CD4-positive, alpha-beta T cell (primary cell): ENCODE measurements at regions not wholly inside any gene's neighbourhood (a gene's known extent, or its start where the extent isn't known, plus 50 kb on each side); places are given as distances from the start of the nearest gene placed in this dataset.

ENCODE experiments used
- ATAC-seq: fragments of 200-7000 bp; cut with Tn5 transposase; one replicate; pipeline ENCODE4 v1.10.0; 2022; ENCODE audit warnings: mild to moderate bottlenecking; ENCODE audit not compliant: poor library complexity
- CTCF ChIA-PET: fragments of 350-600 bp; sonication (Branson Sonifier 250); formaldehyde crosslinking; loops from one replicate; lab custom pipeline; 2021; ENCODE audit warnings: antibody characterized with exemption, inconsistent platforms; lab: Charles Lee
- POLR2A ChIA-PET: fragments of 350-600 bp; sonication (Branson Sonifier 250); formaldehyde crosslinking; loops from one replicate; lab custom pipeline; 2021; ENCODE audit warnings: antibody characterized with exemption, inconsistent platforms; lab: Charles Lee
- DNase-seq, 14 experiments: peaks; one replicate each; pipeline ENCODE4 v3.0.0-alpha.2; 2013 to 2020; ENCODE audit warnings: mixed read lengths in 2 of 14
- H3K27ac ChIP-seq, 2 donors: one replicate each; pipeline versions ENCODE4 v1.5.1 to v1.7.0; 2013; ENCODE audit warnings: low read length in 2 of 2, low read depth in 1 of 2, mild to moderate bottlenecking in 1 of 2
- H3K27me3 ChIP-seq, 2 experiments: 1 replicate in 1 of 2; 2 replicates in 1 of 2; pipeline versions ENCODE4 v1.6.1 to v1.7.0; 2013; ENCODE audit warnings: low read length in 2 of 2, control low read depth in 1 of 2, mild to moderate bottlenecking in 1 of 2, moderate library complexity in 1 of 2; ENCODE audit not compliant: insufficient read depth in 2 of 2, control insufficient read depth in 1 of 2
- H3K36me3 ChIP-seq: one replicate; pipeline ENCODE4 v1.6.1; 2013; ENCODE audit warnings: low read length, control low read depth; ENCODE audit not compliant: insufficient read depth
- H3K4me1 ChIP-seq: one replicate; pipeline ENCODE4 v1.6.1; 2013; ENCODE audit warnings: low read length, control low read depth; ENCODE audit not compliant: insufficient read depth
- H3K4me3 ChIP-seq: one replicate; pipeline ENCODE4 v1.5.1; 2013; ENCODE audit warnings: mild to moderate bottlenecking, low read length, moderate library complexity
- H3K9me3 ChIP-seq, 2 experiments: 1 replicate in 1 of 2; 2 replicates in 1 of 2; pipeline versions ENCODE4 v1.6.1 to v1.7.0; 2013; ENCODE audit warnings: low read length in 2 of 2, mild to moderate bottlenecking in 2 of 2, control low read depth in 1 of 2, moderate library complexity in 1 of 2; ENCODE audit not compliant: control insufficient read depth in 1 of 2, insufficient read depth in 1 of 2
- H3K27ac Mint-ChIP-seq: one replicate; pipeline ENCODE4 v1.8.0; 2020; ENCODE audit warnings: mixed read lengths
- H3K27me3 Mint-ChIP-seq: one replicate; pipeline ENCODE4 v1.8.0; 2021; ENCODE audit warnings: mixed read lengths
- H3K36me3 Mint-ChIP-seq: one replicate; pipeline ENCODE4 v1.8.0; 2021; ENCODE audit warnings: low read depth, mixed read lengths
- H3K4me1 Mint-ChIP-seq: one replicate; pipeline ENCODE4 v1.8.0; 2021; ENCODE audit warnings: low read depth, mixed read lengths
- H3K4me3 Mint-ChIP-seq: one replicate; pipeline ENCODE4 v1.8.0; 2020; ENCODE audit warnings: mild to moderate bottlenecking, mixed read lengths
- H3K9me3 Mint-ChIP-seq: one replicate; pipeline ENCODE4 v1.8.0; 2020; ENCODE audit warnings: mixed read lengths
- intact Hi-C, 2 experiments: fragments of 100-400 bp; cut with DNase I in 1 of 2; cut with micrococcal nuclease in 1 of 2; formaldehyde crosslinking; loops; one replicate each; pipeline versions ENCODE4 v1.15.1 to v1.9.0; 2023 to 2025; cut with DNase I, micrococcal nuclease
- TF ChIP-seq, protein P1 (sequence below): fragments of 200-600 bp; IDR thresholded peaks from one replicate; pipeline ENCODE4 v1.8.0; 2022; ENCODE audit warnings: antibody characterized with exemption, mild to moderate bottlenecking

DNA sequence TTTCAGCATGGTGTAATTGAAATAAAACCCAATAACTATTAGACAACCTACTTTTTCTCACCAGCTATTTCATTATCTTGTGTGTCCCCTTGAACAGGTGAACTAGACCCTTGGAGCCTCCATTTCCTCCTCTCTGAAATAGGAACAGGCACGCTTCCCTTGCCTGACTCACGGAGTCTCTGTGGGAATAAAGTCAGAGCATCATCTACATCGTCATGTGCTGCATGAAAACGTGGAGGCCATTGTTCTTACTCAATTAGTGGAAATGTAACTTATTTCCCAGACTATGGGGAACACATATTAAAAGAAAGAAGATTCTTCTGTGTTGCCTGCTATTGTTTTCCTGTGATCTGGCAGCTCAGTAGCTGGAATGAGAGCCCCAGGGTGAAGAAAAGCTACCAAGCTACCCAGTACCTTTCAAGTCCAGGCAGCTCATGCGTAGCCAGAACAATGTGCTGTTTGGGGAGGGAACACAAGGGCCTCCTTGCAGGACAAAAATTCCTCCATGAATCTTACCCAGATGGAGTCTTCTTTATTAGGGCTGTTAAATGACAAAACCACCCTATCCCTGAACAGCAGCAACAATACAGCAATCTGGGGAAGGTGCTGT, 59.8 kb downstream of the SOX11 start:
- Histone ChIP-seq H3K27me3 (no peaks in the 10 kb centered on the region), H3K9me3 (peaks cover 0 to 25% of the 10 kb centered on the region in 2 experiments), H3K27ac (no peak overlapping the region), H3K4me3 (no peak overlapping the region), H3K36me3 (no peaks in the 10 kb centered on the region), H3K4me1 (no peaks in the 10 kb centered on the region)
- Mint-ChIP-seq H3K27ac (no peak overlapping the region), H3K36me3 (no peaks in the 10 kb centered on the region), H3K4me1 (no peaks in the 10 kb centered on the region), H3K9me3 (no peaks in the 10 kb centered on the region), H3K27me3 (no peaks in the 10 kb centered on the region), H3K4me3 (no peak overlapping the region)
- TF ChIP-seq, protein P1, sequence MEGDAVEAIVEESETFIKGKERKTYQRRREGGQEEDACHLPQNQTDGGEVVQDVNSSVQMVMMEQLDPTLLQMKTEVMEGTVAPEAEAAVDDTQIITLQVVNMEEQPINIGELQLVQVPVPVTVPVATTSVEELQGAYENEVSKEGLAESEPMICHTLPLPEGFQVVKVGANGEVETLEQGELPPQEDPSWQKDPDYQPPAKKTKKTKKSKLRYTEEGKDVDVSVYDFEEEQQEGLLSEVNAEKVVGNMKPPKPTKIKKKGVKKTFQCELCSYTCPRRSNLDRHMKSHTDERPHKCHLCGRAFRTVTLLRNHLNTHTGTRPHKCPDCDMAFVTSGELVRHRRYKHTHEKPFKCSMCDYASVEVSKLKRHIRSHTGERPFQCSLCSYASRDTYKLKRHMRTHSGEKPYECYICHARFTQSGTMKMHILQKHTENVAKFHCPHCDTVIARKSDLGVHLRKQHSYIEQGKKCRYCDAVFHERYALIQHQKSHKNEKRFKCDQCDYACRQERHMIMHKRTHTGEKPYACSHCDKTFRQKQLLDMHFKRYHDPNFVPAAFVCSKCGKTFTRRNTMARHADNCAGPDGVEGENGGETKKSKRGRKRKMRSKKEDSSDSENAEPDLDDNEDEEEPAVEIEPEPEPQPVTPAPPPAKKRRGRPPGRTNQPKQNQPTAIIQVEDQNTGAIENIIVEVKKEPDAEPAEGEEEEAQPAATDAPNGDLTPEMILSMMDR, result no peak
- no peak for ATAC-seq
- intact Hi-C loops, result no loop called here
- CTCF ChIA-PET, result no interaction called here
- POLR2A ChIA-PET, result no interaction called here
- DNase-seq, result no peak

DNA sequence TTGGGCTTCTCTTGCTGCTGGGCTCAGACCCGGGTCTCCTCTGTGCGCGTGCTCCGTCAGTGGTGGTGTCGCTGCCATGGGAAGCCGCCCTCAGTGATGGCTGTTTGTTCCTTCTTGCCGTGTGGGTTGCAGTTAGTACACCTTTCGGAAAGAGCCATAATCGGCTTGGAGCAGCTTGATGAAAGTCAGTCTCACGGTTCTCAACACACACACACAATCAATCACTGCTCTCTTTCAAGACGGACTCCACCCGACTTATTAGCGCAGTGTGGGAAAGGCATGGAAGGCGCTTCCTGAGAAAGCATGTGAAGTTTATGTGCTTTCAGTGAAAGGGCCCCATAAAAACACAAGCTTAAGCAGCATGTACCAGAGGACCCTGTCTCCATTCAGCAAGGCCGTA, 64.1 kb downstream of the SOX11 start:
- H3K4me3 Mint-ChIP-seq, result no peak overlapping the region
- no peaks in the 10 kb centered on the region for H3K27me3 Mint-ChIP-seq
- TF ChIP-seq, protein P1, result no peak
- Histone ChIP-seq H3K9me3 (peaks cover 0 to 16% of the 10 kb centered on the region in 2 experiments), H3K4me3 (no peak overlapping the region), H3K36me3 (no peaks in the 10 kb centered on the region), H3K27me3 (no peaks in the 10 kb centered on the region), H3K27ac (no peak overlapping the region), H3K4me1 (no peaks in the 10 kb centered on the region)
- POLR2A ChIA-PET, result no interaction called here
- H3K9me3 Mint-ChIP-seq, result peaks cover 2% of the 10 kb centered on the region
- no peak for ATAC-seq
- intact Hi-C loops, result no loop called here
- no peaks in the 10 kb centered on the region for H3K36me3 Mint-ChIP-seq
- H3K4me1 Mint-ChIP-seq, result no peaks in the 10 kb centered on the region
- no peak for DNase-seq
- CTCF ChIA-PET, result no interaction called here
- H3K27ac Mint-ChIP-seq, result no peak overlapping the region

- Mint-ChIP-seq H3K27me3 (no peaks in the 10 kb centered on the region), H3K36me3 (no peaks in the 10 kb centered on the region), H3K27ac (no peak overlapping the region), H3K4me1 (no peaks in the 10 kb centered on the region), H3K9me3 (peaks cover 2% of the 10 kb centered on the region), H3K4me3 (no peak overlapping the region)
- POLR2A ChIA-PET, result no interaction called here
- H3K4me3 ChIP-seq, result no peak overlapping the region
- H3K4me1 ChIP-seq, result no peaks in the 10 kb centered on the region
- intact Hi-C loops, result no loop called here
- H3K36me3 ChIP-seq, result no peaks in the 10 kb centered on the region
- TF ChIP-seq, protein P1, result no peak
- CTCF ChIA-PET, result no interaction called here
- ATAC-seq (no peak), DNase-seq (no peak)
- no peaks in the 10 kb centered on the region for H3K27me3 ChIP-seq
- H3K9me3 ChIP-seq, result peaks cover 0 to 23% of the 10 kb centered on the region in 2 experiments
- H3K27ac ChIP-seq, result no peak overlapping the region
These were observed 66.2 kb downstream of the SOX11 start for GRCh38 chr2:5758346-5758745.
